ENCODE measurements at regions not wholly inside any gene's neighbourhood (a gene's known extent, or its start where the extent isn't known, plus 50 kb on each side); places are given as distances from the start of the nearest gene placed in this dataset.

- DNase-seq: no peak
- H3K27ac Mint-ChIP-seq: no peak overlapping the region
- H3K4me1 ChIP-seq (ENCODE audit: insufficient read depth, low read length): no peaks in the 10 kb centered on the region
- ChIA-PET POLR2A (ENCODE audit: partially characterized antibody) (no interaction called here), CTCF (ENCODE audit: partially characterized antibody) (no interaction called here)
- peaks cover 0 to 11% (median 2%) of the 10 kb centered on the region in 8 donors for H3K9me3 Mint-ChIP-seq
- no peak overlapping the region for H3K4me3 Mint-ChIP-seq
- intact Hi-C loops (cut with micrococcal nuclease): no loop called here
- H3K27me3 ChIP-seq (ENCODE audit: insufficient read depth, low read length): no peaks in the 10 kb centered on the region
- no peaks in the 10 kb centered on the region for H3K4me1 Mint-ChIP-seq
- H3K36me3 ChIP-seq (ENCODE audit: insufficient read depth, low read length): no peaks in the 10 kb centered on the region
- H3K27me3 Mint-ChIP-seq: no peaks in the 10 kb centered on the region
- no peak overlapping the region for H3K4me3 ChIP-seq (ENCODE audit: low read length in 2 of 2)
- H3K9me3 ChIP-seq (ENCODE audit: control insufficient read depth in 1 of 2, low read length in 2 of 2): no peaks in the 10 kb centered on the region
- H3K27ac ChIP-seq (ENCODE audit: low read depth, low read length): no peak overlapping the region
- no peaks in the 10 kb centered on the region for H3K36me3 Mint-ChIP-seq
Measured at GRCh38 chr6:93823489-93823888, 404.1 kb upstream of the EPHA7 start.

- H3K9me3 Mint-ChIP-seq: peaks cover 0 to 11% (median 1%) of the 10 kb centered on the region in 8 donors
- intact Hi-C loops (cut with micrococcal nuclease): no loop called here
Measured at GRCh38 chr6:93822434-93823265, 403.3 kb upstream of the EPHA7 start.

GRCh38 chr6:93821953-93822352 is 402.6 kb upstream of the EPHA7 start:
- no peak overlapping the region for H3K27ac ChIP-seq (ENCODE audit: low read depth, low read length)
- Mint-ChIP-seq H3K4me1 (no peaks in the 10 kb centered on the region), H3K27ac (no peak overlapping the region), H3K27me3 (no peaks in the 10 kb centered on the region), H3K4me3 (no peak overlapping the region), H3K36me3 (no peaks in the 10 kb centered on the region), H3K9me3 (peaks cover 0 to 11% (median 1%) of the 10 kb centered on the region in 8 donors)
- no peaks in the 10 kb centered on the region for H3K36me3 ChIP-seq (ENCODE audit: insufficient read depth, low read length)
- H3K27me3 ChIP-seq (ENCODE audit: insufficient read depth, low read length): no peaks in the 10 kb centered on the region
- ChIA-PET CTCF (ENCODE audit: partially characterized antibody) (no interaction called here), POLR2A (ENCODE audit: partially characterized antibody) (no interaction called here)
- no peaks in the 10 kb centered on the region for H3K9me3 ChIP-seq (ENCODE audit: control insufficient read depth in 1 of 2, low read length in 2 of 2)
- no peak for DNase-seq
- no peak overlapping the region for H3K4me3 ChIP-seq (ENCODE audit: low read length in 2 of 2)
- no peaks in the 10 kb centered on the region for H3K4me1 ChIP-seq (ENCODE audit: insufficient read depth, low read length)
- intact Hi-C loops (cut with micrococcal nuclease): no loop called here

More at GRCh38 chr6:93822434-93823265, 403.3 kb upstream of the EPHA7 start:
- H3K36me3 ChIP-seq (ENCODE audit: insufficient read depth, low read length): no peaks in the 10 kb centered on the region
- Mint-ChIP-seq H3K36me3 (no peaks in the 10 kb centered on the region), H3K4me1 (no peaks in the 10 kb centered on the region), H3K27ac (no peak overlapping the region), H3K27me3 (no peaks in the 10 kb centered on the region), H3K4me3 (no peak overlapping the region)
- ChIA-PET CTCF (ENCODE audit: partially characterized antibody) (no interaction called here), POLR2A (ENCODE audit: partially characterized antibody) (no interaction called here)
- no peaks in the 10 kb centered on the region for H3K9me3 ChIP-seq (ENCODE audit: control insufficient read depth in 1 of 2, low read length in 2 of 2)
- no peak overlapping the region for H3K27ac ChIP-seq (ENCODE audit: low read depth, low read length)
- H3K27me3 ChIP-seq (ENCODE audit: insufficient read depth, low read length): no peaks in the 10 kb centered on the region
- no peak overlapping the region for H3K4me3 ChIP-seq (ENCODE audit: low read length in 2 of 2)
- no peaks in the 10 kb centered on the region for H3K4me1 ChIP-seq (ENCODE audit: insufficient read depth, low read length)
- no peak for DNase-seq

- H3K9me3 ChIP-seq (ENCODE audit: control insufficient read depth in 1 of 2, low read length in 2 of 2): no peaks in the 10 kb centered on the region
- no peaks in the 10 kb centered on the region for H3K4me1 ChIP-seq (ENCODE audit: insufficient read depth, low read length)
- intact Hi-C loops (cut with micrococcal nuclease): no loop called here
- Mint-ChIP-seq H3K27ac (no peak overlapping the region), H3K9me3 (peaks cover 0 to 8% (median 1%) of the 10 kb centered on the region in 8 donors), H3K4me1 (no peaks in the 10 kb centered on the region), H3K27me3 (no peaks in the 10 kb centered on the region), H3K4me3 (no peak overlapping the region), H3K36me3 (no peaks in the 10 kb centered on the region)
- H3K36me3 ChIP-seq (ENCODE audit: insufficient read depth, low read length): no peaks in the 10 kb centered on the region
- CTCF ChIA-PET (ENCODE audit: partially characterized antibody): no interaction called here
- POLR2A ChIA-PET (ENCODE audit: partially characterized antibody): no interaction called here
- DNase-seq: no peak
- H3K27ac ChIP-seq (ENCODE audit: low read depth, low read length): no peak overlapping the region
- H3K4me3 ChIP-seq (ENCODE audit: low read length in 2 of 2): no peak overlapping the region
- H3K27me3 ChIP-seq (ENCODE audit: insufficient read depth, low read length): no peaks in the 10 kb centered on the region
Measured at GRCh38 chr6:93820465-93821082, 401.2 kb upstream of the EPHA7 start.

- no peak for DNase-seq
- Histone ChIP-seq H3K9me3 (ENCODE audit: control insufficient read depth in 1 of 2, low read length in 2 of 2) (no peaks in the 10 kb centered on the region), H3K4me3 (ENCODE audit: low read length in 2 of 2) (no peak overlapping the region), H3K4me1 (ENCODE audit: insufficient read depth, low read length) (no peaks in the 10 kb centered on the region), H3K36me3 (ENCODE audit: insufficient read depth, low read length) (no peaks in the 10 kb centered on the region), H3K27ac (ENCODE audit: low read depth, low read length) (no peak overlapping the region), H3K27me3 (ENCODE audit: insufficient read depth, low read length) (no peaks in the 10 kb centered on the region)
- no peak overlapping the region for H3K4me3 Mint-ChIP-seq
- CTCF ChIA-PET (ENCODE audit: partially characterized antibody): no interaction called here
- H3K27ac Mint-ChIP-seq: no peak overlapping the region
- POLR2A ChIA-PET (ENCODE audit: partially characterized antibody): no interaction called here
- H3K9me3 Mint-ChIP-seq: peaks cover 0 to 8% (median 1%) of the 10 kb centered on the region in 8 donors
- H3K27me3 Mint-ChIP-seq: no peaks in the 10 kb centered on the region
- H3K36me3 Mint-ChIP-seq: no peaks in the 10 kb centered on the region
- intact Hi-C loops (cut with micrococcal nuclease): no loop called here
- no peaks in the 10 kb centered on the region for H3K4me1 Mint-ChIP-seq
Measured at GRCh38 chr6:93819189-93819588, 399.8 kb upstream of the EPHA7 start.

GRCh38 chr6:93817937-93818336 is 398.6 kb upstream of the EPHA7 start:
- Mint-ChIP-seq H3K4me3 (no peak overlapping the region), H3K36me3 (no peaks in the 10 kb centered on the region), H3K9me3 (peaks cover 0 to 12% (median 3%) of the 10 kb centered on the region in 8 donors), H3K27me3 (no peaks in the 10 kb centered on the region), H3K4me1 (no peaks in the 10 kb centered on the region), H3K27ac (no peak overlapping the region)
- Histone ChIP-seq H3K4me3 (ENCODE audit: low read length in 2 of 2) (no peak overlapping the region), H3K36me3 (ENCODE audit: insufficient read depth, low read length) (no peaks in the 10 kb centered on the region), H3K27me3 (ENCODE audit: insufficient read depth, low read length) (no peaks in the 10 kb centered on the region), H3K27ac (ENCODE audit: low read depth, low read length) (no peak overlapping the region), H3K4me1 (ENCODE audit: insufficient read depth, low read length) (no peaks in the 10 kb centered on the region), H3K9me3 (ENCODE audit: control insufficient read depth in 1 of 2, low read length in 2 of 2) (no peaks in the 10 kb centered on the region)
- ChIA-PET POLR2A (ENCODE audit: partially characterized antibody) (no interaction called here), CTCF (ENCODE audit: partially characterized antibody) (no interaction called here)
- no peak for DNase-seq
- intact Hi-C loops (cut with micrococcal nuclease): no loop called here

- ChIA-PET POLR2A (ENCODE audit: partially characterized antibody) (no interaction called here), CTCF (ENCODE audit: partially characterized antibody) (no interaction called here)
- H3K27me3 ChIP-seq (ENCODE audit: insufficient read depth, low read length): no peaks in the 10 kb centered on the region
- no peaks in the 10 kb centered on the region for H3K4me1 ChIP-seq (ENCODE audit: insufficient read depth, low read length)
- Mint-ChIP-seq H3K4me1 (no peaks in the 10 kb centered on the region), H3K27ac (no peak overlapping the region), H3K27me3 (no peaks in the 10 kb centered on the region), H3K9me3 (peaks cover 0 to 15% (median 7%) of the 10 kb centered on the region in 8 donors), H3K4me3 (no peak overlapping the region), H3K36me3 (no peaks in the 10 kb centered on the region)
- intact Hi-C loops (cut with micrococcal nuclease): no loop called here
- no peaks in the 10 kb centered on the region for H3K9me3 ChIP-seq (ENCODE audit: control insufficient read depth in 1 of 2, low read length in 2 of 2)
- H3K27ac ChIP-seq (ENCODE audit: low read depth, low read length): no peak overlapping the region
- no peaks in the 10 kb centered on the region for H3K36me3 ChIP-seq (ENCODE audit: insufficient read depth, low read length)
- DNase-seq: no peak
- no peak overlapping the region for H3K4me3 ChIP-seq (ENCODE audit: low read length in 2 of 2)
Measured at GRCh38 chr6:93806409-93807270, 387.3 kb upstream of the EPHA7 start.

Measured in CD4-positive, alpha-beta memory T cell (primary cell).